ENCODE measurements at regions not wholly inside any gene's neighbourhood (a gene's known extent, or its start where the extent isn't known, plus 50 kb on each side); places are given as distances from the start of the nearest gene placed in this dataset.

- Mint-ChIP-seq H3K4me3 (ENCODE audit: low read depth) (no peak overlapping the region), H3K9me3 (ENCODE audit: low read depth) (no peaks in the 10 kb centered on the region), H3K27me3 (no peaks in the 10 kb centered on the region), H3K36me3 (ENCODE audit: insufficient read depth) (no peaks in the 10 kb centered on the region), H3K27ac (no peak overlapping the region), H3K4me1 (ENCODE audit: low read depth) (no peaks in the 10 kb centered on the region)
- DNase-seq (ENCODE audit: low spot score, unreplicated experiment), result no peak
- TF ChIP-seq, protein P1, sequence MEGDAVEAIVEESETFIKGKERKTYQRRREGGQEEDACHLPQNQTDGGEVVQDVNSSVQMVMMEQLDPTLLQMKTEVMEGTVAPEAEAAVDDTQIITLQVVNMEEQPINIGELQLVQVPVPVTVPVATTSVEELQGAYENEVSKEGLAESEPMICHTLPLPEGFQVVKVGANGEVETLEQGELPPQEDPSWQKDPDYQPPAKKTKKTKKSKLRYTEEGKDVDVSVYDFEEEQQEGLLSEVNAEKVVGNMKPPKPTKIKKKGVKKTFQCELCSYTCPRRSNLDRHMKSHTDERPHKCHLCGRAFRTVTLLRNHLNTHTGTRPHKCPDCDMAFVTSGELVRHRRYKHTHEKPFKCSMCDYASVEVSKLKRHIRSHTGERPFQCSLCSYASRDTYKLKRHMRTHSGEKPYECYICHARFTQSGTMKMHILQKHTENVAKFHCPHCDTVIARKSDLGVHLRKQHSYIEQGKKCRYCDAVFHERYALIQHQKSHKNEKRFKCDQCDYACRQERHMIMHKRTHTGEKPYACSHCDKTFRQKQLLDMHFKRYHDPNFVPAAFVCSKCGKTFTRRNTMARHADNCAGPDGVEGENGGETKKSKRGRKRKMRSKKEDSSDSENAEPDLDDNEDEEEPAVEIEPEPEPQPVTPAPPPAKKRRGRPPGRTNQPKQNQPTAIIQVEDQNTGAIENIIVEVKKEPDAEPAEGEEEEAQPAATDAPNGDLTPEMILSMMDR (IDR thresholded peaks at IDR 0.05; ENCODE audit: unreplicated experiment), result no peak
Measured at GRCh38 chrX:125170459-125170858, 149.2 kb upstream of the TEX13C start.

DNA sequence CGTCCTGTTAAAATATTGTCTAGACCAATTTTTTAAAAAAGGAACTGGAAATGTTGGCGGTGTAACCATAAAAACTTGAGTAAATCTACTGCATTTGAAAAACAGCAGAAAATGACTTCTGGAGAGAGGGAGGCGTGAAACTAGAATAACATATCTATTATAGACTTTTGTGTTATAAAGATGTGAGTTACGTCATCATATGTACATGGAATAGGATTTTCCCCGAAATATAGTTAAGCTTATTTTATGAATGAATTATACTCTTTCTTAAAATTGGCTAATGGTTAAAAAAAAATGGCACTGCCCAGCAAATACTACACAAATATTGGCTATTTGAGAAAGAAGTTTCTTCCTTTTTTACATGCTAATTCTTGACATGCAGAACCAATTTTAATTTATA lies 147.1 kb upstream of the TEX13C start:
- no peaks in the 10 kb centered on the region for H3K9me3 Mint-ChIP-seq (ENCODE audit: low read depth)
- no peak overlapping the region for H3K27ac Mint-ChIP-seq
- no peaks in the 10 kb centered on the region for H3K4me1 Mint-ChIP-seq (ENCODE audit: low read depth)
- no peak for DNase-seq (ENCODE audit: low spot score, unreplicated experiment)
- TF ChIP-seq, protein P1 (IDR thresholded peaks at IDR 0.05; ENCODE audit: unreplicated experiment), result no peak
- H3K4me3 Mint-ChIP-seq (ENCODE audit: low read depth), result no peak overlapping the region
- H3K27me3 Mint-ChIP-seq, result no peaks in the 10 kb centered on the region
- no peaks in the 10 kb centered on the region for H3K36me3 Mint-ChIP-seq (ENCODE audit: insufficient read depth)

- Mint-ChIP-seq H3K27me3 (no peaks in the 10 kb centered on the region), H3K4me3 (ENCODE audit: low read depth) (no peak overlapping the region), H3K27ac (no peak overlapping the region), H3K4me1 (ENCODE audit: low read depth) (no peaks in the 10 kb centered on the region), H3K36me3 (ENCODE audit: insufficient read depth) (no peaks in the 10 kb centered on the region), H3K9me3 (ENCODE audit: low read depth) (no peaks in the 10 kb centered on the region)
- no peak for DNase-seq (ENCODE audit: low spot score, unreplicated experiment)
- TF ChIP-seq, protein P1 (IDR thresholded peaks at IDR 0.05; ENCODE audit: unreplicated experiment), result no peak
Measured at GRCh38 chrX:125175991-125176584, 143.6 kb upstream of the TEX13C start.

GRCh38 chrX:125193921-125194320 lies 125.8 kb upstream of the TEX13C start:
- TF ChIP-seq, protein P1 (IDR thresholded peaks at IDR 0.05; ENCODE audit: unreplicated experiment), result no peak
- no peaks in the 10 kb centered on the region for H3K4me1 Mint-ChIP-seq (ENCODE audit: low read depth)
- no peak overlapping the region for H3K4me3 Mint-ChIP-seq (ENCODE audit: low read depth)
- no peak for DNase-seq (ENCODE audit: low spot score, unreplicated experiment)
- H3K9me3 Mint-ChIP-seq (ENCODE audit: low read depth), result no peaks in the 10 kb centered on the region
- H3K27me3 Mint-ChIP-seq, result peaks cover 13% of the 10 kb centered on the region
- no peaks in the 10 kb centered on the region for H3K36me3 Mint-ChIP-seq (ENCODE audit: insufficient read depth)
- no peak overlapping the region for H3K27ac Mint-ChIP-seq

DNA sequence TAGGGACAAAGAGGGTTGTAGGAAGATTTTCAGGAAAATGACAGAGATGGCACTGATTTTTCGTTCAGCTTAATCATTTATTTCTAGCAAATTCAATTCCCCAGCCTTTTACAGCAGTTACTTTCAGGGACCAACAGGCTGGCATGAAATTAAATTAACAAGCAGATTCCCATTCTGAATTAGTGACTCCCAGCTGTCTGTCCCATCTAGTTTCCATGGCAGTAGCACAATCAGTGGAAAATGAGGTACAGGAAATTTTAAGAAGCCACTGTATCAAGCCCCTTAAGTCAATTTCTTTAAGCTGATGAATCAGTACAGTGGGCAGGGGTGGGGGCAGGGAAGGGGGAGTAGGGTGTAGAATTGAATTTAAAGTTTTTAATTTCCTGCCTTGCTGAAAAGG lies 121.1 kb upstream of the TEX13C start:
- H3K27ac Mint-ChIP-seq, result no peak overlapping the region
- no peaks in the 10 kb centered on the region for H3K9me3 Mint-ChIP-seq (ENCODE audit: low read depth)
- no peak overlapping the region for H3K4me3 Mint-ChIP-seq (ENCODE audit: low read depth)
- peaks cover 50% of the 10 kb centered on the region for H3K27me3 Mint-ChIP-seq
- TF ChIP-seq, protein P1 (IDR thresholded peaks at IDR 0.05; ENCODE audit: unreplicated experiment), result no peak
- peaks cover 9% of the 10 kb centered on the region for H3K4me1 Mint-ChIP-seq (ENCODE audit: low read depth)
- no peaks in the 10 kb centered on the region for H3K36me3 Mint-ChIP-seq (ENCODE audit: insufficient read depth)
- DNase-seq (ENCODE audit: low spot score, unreplicated experiment), result no peak
